Ishikawa (cell line): ENCODE measurements at regions not wholly inside any gene's neighbourhood (a gene's known extent, or its start where the extent isn't known, plus 50 kb on each side); places are given as distances from the start of the nearest gene placed in this dataset.

Experiments used
- RAD21 ChIP-seq: IDR thresholded peaks from 2 replicates; pipeline ENCODE4 v1.6.1; 2012; ENCODE audit warnings: low read depth
- TEAD4 ChIP-seq: IDR thresholded peaks from 2 replicates; pipeline ENCODE4 v1.6.1; 2012
- YY1 ChIP-seq: IDR thresholded peaks from 2 replicates; pipeline ENCODE4 v1.6.1; 2012; ENCODE audit warnings: low read depth

GRCh38 chr13:109480011-109480955 is 306.1 kb downstream of the IRS2 start:
- TF ChIP-seq YY1 (no peak), RAD21 (no peak), TEAD4 (no peak)
